ENCODE measurements at regions not wholly inside any gene's neighbourhood (a gene's known extent, or its start where the extent isn't known, plus 50 kb on each side); places are given as distances from the start of the nearest gene placed in this dataset.

- H3K4me3 ChIP-seq (replicated peaks; ENCODE audit: insufficient read depth, low read length): no peak overlapping the region
- no peak for DNase-seq (ENCODE audit: low read depth in 1 of 2, low spot score in 1 of 2)
- TF ChIP-seq REST (IDR thresholded peaks at IDR 0.05; ENCODE audit: insufficient replicate concordance, low read depth) (no peak), CTCF (IDR thresholded peaks at IDR 0.05; ENCODE audit: insufficient read depth, low read length) (no peak), SPI1 (IDR thresholded peaks at IDR 0.05; ENCODE audit: borderline replicate concordance, low read depth) (no peak), POLR2AphosphoS5 (IDR thresholded peaks at IDR 0.05; ENCODE audit: low read depth) (no peak), GABPA (IDR thresholded peaks at IDR 0.05; ENCODE audit: low read depth) (no peak)
- H3K27me3 ChIP-seq (ENCODE audit: insufficient read depth, poor library complexity, severe bottlenecking): no peaks in the 10 kb centered on the region
- no peak overlapping the region for H3K27ac ChIP-seq (replicated peaks)
These were observed 180.3 kb upstream of the VASH1 start for GRCh38 chr14:76580967-76581366.

- DNase-seq (ENCODE audit: low read depth in 1 of 2, low spot score in 1 of 2): no peak
- no peak overlapping the region for H3K4me3 ChIP-seq (replicated peaks; ENCODE audit: insufficient read depth, low read length)
- no peak overlapping the region for H3K27ac ChIP-seq (replicated peaks)
- TF ChIP-seq GABPA (IDR thresholded peaks at IDR 0.05; ENCODE audit: low read depth) (no peak), SPI1 (IDR thresholded peaks at IDR 0.05; ENCODE audit: borderline replicate concordance, low read depth) (no peak), REST (IDR thresholded peaks at IDR 0.05; ENCODE audit: insufficient replicate concordance, low read depth) (no peak), POLR2AphosphoS5 (IDR thresholded peaks at IDR 0.05; ENCODE audit: low read depth) (no peak), CTCF (IDR thresholded peaks at IDR 0.05; ENCODE audit: insufficient read depth, low read length) (no peak)
- H3K27me3 ChIP-seq (ENCODE audit: insufficient read depth, poor library complexity, severe bottlenecking): no peaks in the 10 kb centered on the region
These were observed 179.7 kb upstream of the VASH1 start for GRCh38 chr14:76581592-76581991.

GRCh38 chr14:76582447-76582846 is 178.8 kb upstream of the VASH1 start:
- no peak overlapping the region for H3K27ac ChIP-seq (replicated peaks)
- TF ChIP-seq POLR2AphosphoS5 (IDR thresholded peaks at IDR 0.05; ENCODE audit: low read depth) (no peak), CTCF (IDR thresholded peaks at IDR 0.05; ENCODE audit: insufficient read depth, low read length) (no peak), REST (IDR thresholded peaks at IDR 0.05; ENCODE audit: insufficient replicate concordance, low read depth) (no peak), SPI1 (IDR thresholded peaks at IDR 0.05; ENCODE audit: borderline replicate concordance, low read depth) (no peak), GABPA (IDR thresholded peaks at IDR 0.05; ENCODE audit: low read depth) (no peak)
- DNase-seq (ENCODE audit: low read depth in 1 of 2, low spot score in 1 of 2): no peak
- no peak overlapping the region for H3K4me3 ChIP-seq (replicated peaks; ENCODE audit: insufficient read depth, low read length)
- H3K27me3 ChIP-seq (ENCODE audit: insufficient read depth, poor library complexity, severe bottlenecking): no peaks in the 10 kb centered on the region

Data from HL-60 (cell line).